Upper lobe of right lung (tissue), 1 donor: ENCODE measurements at regions not wholly inside any gene's neighbourhood (a gene's known extent, or its start where the extent isn't known, plus 50 kb on each side); places are given as distances from the start of the nearest gene placed in this dataset.

Experiments
- ATAC-seq: fragments of 200-7000 bp; cut with Tn5 transposase; one replicate; pipeline ENCODE4 v1.9.1; 2020; ENCODE audit warnings: mild to moderate bottlenecking, moderate library complexity
- DNase-seq: peaks from one replicate; pipeline ENCODE4 v3.0.0-alpha.2; 2020
- H3K27ac ChIP-seq: fragments of 200-600 bp; one replicate; pipeline ENCODE4 v1.8.0; 2022
- H3K27me3 ChIP-seq: fragments of 200-600 bp; one replicate; pipeline ENCODE4 v1.8.0; 2022; ENCODE audit warnings: mild to moderate bottlenecking
- H3K36me3 ChIP-seq: fragments of 200-600 bp; one replicate; pipeline ENCODE4 v1.8.0; 2022
- H3K4me1 ChIP-seq: fragments of 200-600 bp; one replicate; pipeline ENCODE4 v1.8.0; 2022
- H3K4me3 ChIP-seq: fragments of 200-600 bp; one replicate; pipeline ENCODE4 v1.8.0; 2022; ENCODE audit warnings: mild to moderate bottlenecking
- H3K9me3 ChIP-seq: fragments of 200-600 bp; one replicate; pipeline ENCODE4 v1.8.0; 2022
- CTCF ChIP-seq: fragments of 200-600 bp; IDR thresholded peaks from one replicate; pipeline ENCODE4 v1.8.0; 2022; ENCODE audit warnings: antibody characterized with exemption
- intact Hi-C: fragments of 100-400 bp; cut with DNase I; formaldehyde crosslinking; loops from one replicate; pipeline ENCODE4 v1.11.0; 2022
- donor health status: DM: no; HTN: yes; CAD: no; lungs with severe emphysema.

- Histone ChIP-seq H3K27ac (no peak overlapping the region), H3K4me1 (no peaks in the 10 kb centered on the region), H3K9me3 (no peaks in the 10 kb centered on the region), H3K36me3 (no peaks in the 10 kb centered on the region), H3K4me3 (no peak overlapping the region), H3K27me3 (no peaks in the 10 kb centered on the region)
- TF ChIP-seq CTCF = no peak
- intact Hi-C loops = no loop called here
- ATAC-seq = no peak
- DNase-seq = no peak
Measured at GRCh38 chr13:86426437-86426836, 627.2 kb upstream of the SLITRK6 start.

GRCh38 chr13:86429756-86430155 lies 630.5 kb upstream of the SLITRK6 start:
- Histone ChIP-seq H3K4me3 (no peak overlapping the region), H3K9me3 (no peaks in the 10 kb centered on the region), H3K4me1 (no peaks in the 10 kb centered on the region), H3K27ac (no peak overlapping the region), H3K27me3 (no peaks in the 10 kb centered on the region), H3K36me3 (no peaks in the 10 kb centered on the region)
- intact Hi-C loops = no loop called here
- no peak for TF ChIP-seq CTCF
- DNase-seq = no peak
- ATAC-seq = no peak

- H3K27ac ChIP-seq = no peak overlapping the region
- intact Hi-C loops = no loop called here
- no peaks in the 10 kb centered on the region for H3K36me3 ChIP-seq
- H3K4me3 ChIP-seq = no peak overlapping the region
- ATAC-seq = no peak
- H3K4me1 ChIP-seq = no peaks in the 10 kb centered on the region
- H3K27me3 ChIP-seq = no peaks in the 10 kb centered on the region
- no peaks in the 10 kb centered on the region for H3K9me3 ChIP-seq
- no peak for TF ChIP-seq CTCF
- no peak for DNase-seq
Measured at GRCh38 chr13:86438034-86438433, 638.8 kb upstream of the SLITRK6 start.

- Histone ChIP-seq H3K27me3 (no peaks in the 10 kb centered on the region), H3K36me3 (no peaks in the 10 kb centered on the region), H3K9me3 (no peaks in the 10 kb centered on the region), H3K4me1 (no peaks in the 10 kb centered on the region), H3K27ac (no peak overlapping the region), H3K4me3 (no peak overlapping the region)
- ATAC-seq = no peak
- no peak for TF ChIP-seq CTCF
- DNase-seq = no peak
- intact Hi-C loops = no loop called here
Measured at GRCh38 chr13:86445206-86445605, 646.0 kb upstream of the SLITRK6 start.

GRCh38 chr13:86445672-86446071 lies 646.5 kb upstream of the SLITRK6 start:
- no peak for ATAC-seq
- no peaks in the 10 kb centered on the region for H3K27me3 ChIP-seq
- intact Hi-C loops = no loop called here

More at GRCh38 chr13:86445672-86446071, 646.5 kb upstream of the SLITRK6 start:
- no peak overlapping the region for H3K27ac ChIP-seq
- H3K36me3 ChIP-seq = no peaks in the 10 kb centered on the region
- no peak for DNase-seq
- no peaks in the 10 kb centered on the region for H3K4me1 ChIP-seq
- no peak overlapping the region for H3K4me3 ChIP-seq
- no peak for TF ChIP-seq CTCF
- H3K9me3 ChIP-seq = no peaks in the 10 kb centered on the region
